Mesenchymal stem cell (in vitro differentiated cells and primary cell): ENCODE measurements at regions not wholly inside any gene's neighbourhood (a gene's known extent, or its start where the extent isn't known, plus 50 kb on each side); places are given as distances from the start of the nearest gene placed in this dataset.
"Not testable (repeated sequence)": the region's sequence is repeated elsewhere in the genome, so short reads cannot be mapped to it uniquely, and the experiment has no call there.

Source experiments
- DNase-seq: peaks from one replicate; pipeline ENCODE4 v3.0.0-alpha.2; 2013
- H2AFZ ChIP-seq: one replicate; pipeline ENCODE4 v1.6.1; 2013; ENCODE audit warnings: low read depth, mild to moderate bottlenecking, control low read depth, inconsistent platforms, low read length, moderate library complexity
- H2AK5ac ChIP-seq: 2 replicates; pipeline ENCODE4 v1.6.1; 2013; ENCODE audit warnings: low read length, moderate library complexity, mild to moderate bottlenecking, inconsistent platforms; ENCODE audit not compliant: severe bottlenecking
- H2BK120ac ChIP-seq: one replicate; pipeline ENCODE4 v1.6.1; 2013; ENCODE audit warnings: low read depth, mild to moderate bottlenecking, inconsistent platforms, low read length, moderate library complexity
- H2BK12ac ChIP-seq, 2 experiments: one replicate each; pipeline ENCODE4 v1.6.1; 2013; ENCODE audit warnings: inconsistent platforms in 2 of 2, low read length in 2 of 2, mild to moderate bottlenecking in 2 of 2, moderate library complexity in 2 of 2, control low read depth in 1 of 2
- H2BK15ac ChIP-seq: one replicate; pipeline ENCODE4 v1.6.1; 2013; ENCODE audit warnings: mild to moderate bottlenecking, low read depth, inconsistent platforms; ENCODE audit not compliant: poor library complexity, severe bottlenecking
- H2BK5ac ChIP-seq: 2 replicates; pipeline ENCODE4 v1.6.1; 2013; ENCODE audit warnings: low read depth, mild to moderate bottlenecking, low read length, control low read depth, inconsistent platforms; ENCODE audit not compliant: poor library complexity, severe bottlenecking
- H3K14ac ChIP-seq, 2 experiments: one replicate each; pipeline ENCODE4 v1.6.1; 2013; ENCODE audit warnings: inconsistent platforms in 2 of 2, low read length in 2 of 2, control low read depth in 1 of 2, mild to moderate bottlenecking in 1 of 2, moderate library complexity in 1 of 2
- H3K18ac ChIP-seq, 2 experiments: one replicate each; pipeline ENCODE4 v1.6.1; 2013; ENCODE audit warnings: inconsistent platforms in 2 of 2, low read length in 2 of 2, control low read depth in 1 of 2, low read depth in 1 of 2, mild to moderate bottlenecking in 1 of 2
- H3K23ac ChIP-seq, 2 experiments: one replicate each; pipeline ENCODE4 v1.6.1; 2013; ENCODE audit warnings: inconsistent platforms in 2 of 2, low read length in 2 of 2, mild to moderate bottlenecking in 2 of 2, moderate library complexity in 2 of 2, control low read depth in 1 of 2
- H3K27ac ChIP-seq: 2 replicates; pipeline ENCODE4 v1.5.1; 2013; ENCODE audit warnings: mild to moderate bottlenecking, moderate library complexity, low read length, control low read depth, inconsistent platforms; ENCODE audit not compliant: poor library complexity, severe bottlenecking
- H3K27me3 ChIP-seq, 2 experiments: 2 replicates each; pipeline versions ENCODE4 v1.6.1 to v1.7.0; 2013; ENCODE audit warnings: low read length in 2 of 2, mild to moderate bottlenecking in 2 of 2, moderate library complexity in 2 of 2, control low read depth in 1 of 2, inconsistent platforms in 1 of 2; ENCODE audit not compliant: control insufficient read depth in 1 of 2, insufficient read depth in 1 of 2
- H3K36me3 ChIP-seq, 2 experiments: 2 replicates each; pipeline versions ENCODE4 v1.6.1 to v1.7.0; 2013; ENCODE audit warnings: low read length in 2 of 2, control low read depth in 1 of 2, inconsistent platforms in 1 of 2, low read depth in 1 of 2, mild to moderate bottlenecking in 1 of 2; ENCODE audit not compliant: insufficient read depth in 2 of 2, control insufficient read depth in 1 of 2
- H3K4ac ChIP-seq, 2 experiments: one replicate each; pipeline ENCODE4 v1.6.1; 2013; ENCODE audit warnings: inconsistent platforms in 2 of 2, low read length in 2 of 2, mild to moderate bottlenecking in 2 of 2, moderate library complexity in 2 of 2, control low read depth in 1 of 2, low read depth in 1 of 2
- H3K4me1 ChIP-seq: 2 replicates; pipeline ENCODE4 v1.6.1; 2013; ENCODE audit warnings: low read depth, low read length, control low read depth; ENCODE audit not compliant: control insufficient read depth, insufficient read depth
- H3K4me2 ChIP-seq: 2 replicates; pipeline ENCODE4 v1.6.1; 2013; ENCODE audit warnings: low read length, mild to moderate bottlenecking, inconsistent platforms; ENCODE audit not compliant: poor library complexity, severe bottlenecking
- H3K4me3 ChIP-seq, 2 experiments: 2 replicates each; pipeline versions ENCODE4 v1.5.1 to v1.7.0; 2013; ENCODE audit warnings: low read length in 2 of 2, mild to moderate bottlenecking in 2 of 2, control low read depth in 1 of 2, low read depth in 1 of 2; ENCODE audit not compliant: insufficient read depth in 1 of 2
- H3K79me1 ChIP-seq: replicated peaks from 2 replicates; pipeline ENCODE4 v1.6.1; 2013; ENCODE audit warnings: mild to moderate bottlenecking, control low read depth, low read length, inconsistent platforms; ENCODE audit not compliant: poor library complexity, severe bottlenecking
- H3K9ac ChIP-seq: 2 replicates; pipeline ENCODE4 v1.7.0; 2013; ENCODE audit warnings: mild to moderate bottlenecking, low read length, moderate library complexity
- H3K9me3 ChIP-seq: 2 replicates; pipeline ENCODE4 v1.7.0; 2013; ENCODE audit warnings: mild to moderate bottlenecking, low read length; ENCODE audit not compliant: control insufficient read depth
- H4K8ac ChIP-seq: one replicate; pipeline ENCODE4 v1.6.1; 2013; ENCODE audit warnings: inconsistent platforms, mild to moderate bottlenecking, low read length, moderate library complexity
- H4K91ac ChIP-seq: one replicate; pipeline ENCODE4 v1.6.1; 2013; ENCODE audit warnings: mild to moderate bottlenecking, low read length, inconsistent platforms
- WGBS: methylation state at CpG from one replicate; pipeline ENCODE4 v1.1.7; 2013; ENCODE audit warnings: mixed read lengths; 5-methylcytosine and 5-hydroxymethylcytosine counted together

DNA sequence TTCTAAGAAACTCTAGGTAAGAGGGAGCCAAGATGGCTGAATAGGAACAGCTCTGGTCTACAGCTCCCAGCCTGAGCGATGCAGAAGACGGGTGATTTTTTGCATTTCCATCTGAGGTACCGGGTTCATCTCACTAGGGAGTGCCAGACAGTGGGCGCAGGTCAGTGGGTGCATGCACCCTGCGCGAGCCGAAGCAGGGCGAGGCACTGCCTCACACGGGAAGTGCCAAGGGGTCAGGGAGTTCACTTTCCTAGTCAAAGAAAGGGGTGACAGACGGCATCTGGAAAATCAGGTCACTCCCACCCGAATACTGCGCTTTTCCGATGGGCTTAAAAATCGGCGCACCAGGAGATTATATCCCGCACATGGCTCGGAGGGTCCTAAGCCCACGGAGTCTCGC, 1796.7 kb upstream of the PCDH10 start:
- 97% methylated on average over 19 of the region's 19 CpGs for WGBS
- H3K18ac ChIP-seq, H3K79me1 ChIP-seq, H3K4me1 ChIP-seq, H3K4me3 ChIP-seq, H4K91ac ChIP-seq, H3K14ac ChIP-seq, H3K4ac ChIP-seq, H2AK5ac ChIP-seq, H3K27ac ChIP-seq, H2BK5ac ChIP-seq, H3K9ac ChIP-seq, H2BK12ac ChIP-seq, H3K9me3 ChIP-seq, H2BK15ac ChIP-seq, H2BK120ac ChIP-seq, H4K8ac ChIP-seq, H3K4me2 ChIP-seq, DNase-seq, H3K27me3 ChIP-seq, H3K23ac ChIP-seq, H3K36me3 ChIP-seq, H2AFZ ChIP-seq: not testable (repeated sequence)

DNA sequence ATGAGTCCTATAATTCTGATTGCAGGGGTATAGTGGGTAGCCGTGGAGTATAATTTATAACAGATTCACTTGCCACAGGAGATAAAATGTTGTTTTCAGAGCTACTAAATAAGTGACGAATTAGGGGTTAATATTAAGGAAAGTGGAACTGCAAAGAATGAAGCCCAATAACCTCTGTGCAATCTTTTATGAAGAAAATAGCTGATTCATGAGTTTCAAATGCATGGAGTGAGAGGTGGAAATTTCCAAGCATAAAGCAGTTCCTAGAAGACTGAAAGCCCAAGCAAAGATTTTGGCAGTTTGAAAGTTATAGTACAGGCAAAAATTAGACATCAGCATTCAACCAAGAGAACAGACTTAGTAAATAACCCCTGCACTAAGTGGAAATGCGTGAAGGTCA, 1782.4 kb upstream of the PCDH10 start:
- no peak overlapping the region for H3K14ac ChIP-seq
- no peak overlapping the region for H4K91ac ChIP-seq
- H3K4me1 ChIP-seq = no peaks in the 10 kb centered on the region
- H3K23ac ChIP-seq = no peak overlapping the region
- H2BK12ac ChIP-seq = no peak overlapping the region
- H3K36me3 ChIP-seq = no peaks in the 10 kb centered on the region
- no peak overlapping the region for H2BK5ac ChIP-seq
- no peaks in the 10 kb centered on the region for H3K79me1 ChIP-seq
- H3K9ac ChIP-seq = no peak overlapping the region
- no peak for DNase-seq
- no peak overlapping the region for H2BK15ac ChIP-seq
- no peak overlapping the region for H3K4me3 ChIP-seq
- H3K18ac ChIP-seq = no peak overlapping the region
- H4K8ac ChIP-seq = no peak overlapping the region
- H3K27ac ChIP-seq = peak overlapping the region; percentile 90
- WGBS = 93% methylated on average over 2 of the region's 3 CpGs
- no peak overlapping the region for H2AK5ac ChIP-seq
- peaks cover 2% of the 10 kb centered on the region for H3K9me3 ChIP-seq
- H3K4me2 ChIP-seq = peak overlapping the region; percentile 37
- H3K27me3 ChIP-seq = no peaks in the 10 kb centered on the region
- H3K4ac ChIP-seq = no peak overlapping the region
- H2AFZ ChIP-seq = no peak overlapping the region
- no peak overlapping the region for H2BK120ac ChIP-seq

DNA sequence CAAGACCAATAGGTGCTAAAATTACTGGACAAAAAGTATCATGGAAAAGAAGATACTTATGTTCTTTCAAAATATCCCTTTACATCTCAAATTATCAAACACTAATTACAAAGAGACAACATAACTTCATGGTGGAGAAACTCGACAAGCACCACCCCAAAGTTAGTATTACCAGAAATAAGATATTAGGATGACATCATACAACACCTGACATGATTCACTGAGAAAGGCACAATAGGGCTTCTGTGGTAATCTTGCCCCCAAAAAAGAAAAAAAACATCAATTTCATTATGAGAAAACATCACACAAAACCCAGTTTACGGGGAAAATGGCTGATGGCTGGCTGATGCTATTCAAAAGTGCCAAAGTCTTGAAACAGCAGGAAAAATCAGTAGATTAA, 1781.7 kb upstream of the PCDH10 start:
- H3K4ac ChIP-seq = no peak overlapping the region
- WGBS = 95% methylated on average over 2 of the region's 2 CpGs
- H3K27me3 ChIP-seq = no peaks in the 10 kb centered on the region
- DNase-seq = no peak
- no peak overlapping the region for H3K4me2 ChIP-seq
- H3K4me1 ChIP-seq = no peaks in the 10 kb centered on the region
- H3K4me3 ChIP-seq = no peak overlapping the region
- H4K91ac ChIP-seq = no peak overlapping the region
- no peak overlapping the region for H3K23ac ChIP-seq
- H3K9me3 ChIP-seq = no peaks in the 10 kb centered on the region
- H3K27ac ChIP-seq = no peak overlapping the region
- no peaks in the 10 kb centered on the region for H3K36me3 ChIP-seq
- H2BK5ac ChIP-seq = no peak overlapping the region
- H3K18ac ChIP-seq = no peak overlapping the region
- H3K14ac ChIP-seq = no peak overlapping the region
- H2AFZ ChIP-seq = no peak overlapping the region
- H3K79me1 ChIP-seq = no peaks in the 10 kb centered on the region
- H3K9ac ChIP-seq = no peak overlapping the region
- no peak overlapping the region for H2BK12ac ChIP-seq
- no peak overlapping the region for H2AK5ac ChIP-seq
- no peak overlapping the region for H2BK120ac ChIP-seq
- H4K8ac ChIP-seq = no peak overlapping the region
- H2BK15ac ChIP-seq = no peak overlapping the region

DNA sequence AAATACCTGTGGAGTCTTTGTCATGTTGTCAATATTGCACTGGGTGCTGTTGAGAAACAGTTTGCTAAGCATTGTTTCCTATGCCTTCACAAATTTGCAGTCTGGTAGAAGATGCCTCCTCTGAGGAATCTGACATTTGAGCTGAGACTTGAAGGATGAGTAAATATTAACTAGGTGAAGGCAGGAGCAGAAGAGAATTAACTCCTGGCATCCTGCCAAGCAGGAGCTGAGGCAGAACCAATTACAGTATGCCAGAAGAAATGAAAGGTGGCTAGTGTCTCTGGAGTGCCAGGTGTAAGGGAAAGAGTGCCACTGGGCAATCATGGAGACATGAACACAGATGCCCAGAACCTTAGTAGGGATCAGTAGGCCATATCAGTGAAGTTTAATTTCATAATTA, 1778.2 kb upstream of the PCDH10 start:
- no peak overlapping the region for H3K14ac ChIP-seq
- H2AFZ ChIP-seq = no peak overlapping the region
- H2BK15ac ChIP-seq = no peak overlapping the region
- H3K4me2 ChIP-seq = no peak overlapping the region
- H2BK5ac ChIP-seq = no peak overlapping the region
- H3K18ac ChIP-seq = no peak overlapping the region
- H2BK12ac ChIP-seq = no peak overlapping the region
- H3K23ac ChIP-seq = no peak overlapping the region
- no peak overlapping the region for H3K4me3 ChIP-seq
- peaks cover 5% of the 10 kb centered on the region for H3K9me3 ChIP-seq
- no peak overlapping the region for H2AK5ac ChIP-seq
- peak overlapping the region; percentile 66 for H3K27ac ChIP-seq
- H3K79me1 ChIP-seq = no peaks in the 10 kb centered on the region
- H3K27me3 ChIP-seq = no peaks in the 10 kb centered on the region
- DNase-seq = no peak
- H4K8ac ChIP-seq = no peak overlapping the region
- no peaks in the 10 kb centered on the region for H3K36me3 ChIP-seq
- H4K91ac ChIP-seq = no peak overlapping the region
- H3K4ac ChIP-seq = no peak overlapping the region
- no peak overlapping the region for H3K9ac ChIP-seq
- H2BK120ac ChIP-seq = no peak overlapping the region
- H3K4me1 ChIP-seq = no peaks in the 10 kb centered on the region
